ENCODE measurements at regions not wholly inside any gene's neighbourhood (a gene's known extent, or its start where the extent isn't known, plus 50 kb on each side); places are given as distances from the start of the nearest gene placed in this dataset.

GRCh38 chr2:217415316-217415715 lies 555.5 kb upstream of the TNP1 start:
- ATAC-seq (no peak), DNase-seq (no peak)
- intact Hi-C loops (cut with DNase I, micrococcal nuclease) = no loop called here

- no peak for DNase-seq
- ATAC-seq = no peak
- intact Hi-C loops (cut with DNase I, micrococcal nuclease) = no loop called here
Observed at GRCh38 chr2:217414429-217414828, 554.6 kb upstream of the TNP1 start.

GRCh38 chr2:217413193-217413592 lies 553.3 kb upstream of the TNP1 start:
- DNase-seq (no peak), ATAC-seq (no peak)
- intact Hi-C loops (cut with DNase I, micrococcal nuclease) = no loop called here

- intact Hi-C loops (cut with DNase I, micrococcal nuclease) = no loop called here
- DNase-seq (no peak), ATAC-seq (no peak)
Observed at GRCh38 chr2:217412721-217413120, 552.9 kb upstream of the TNP1 start.

DNA sequence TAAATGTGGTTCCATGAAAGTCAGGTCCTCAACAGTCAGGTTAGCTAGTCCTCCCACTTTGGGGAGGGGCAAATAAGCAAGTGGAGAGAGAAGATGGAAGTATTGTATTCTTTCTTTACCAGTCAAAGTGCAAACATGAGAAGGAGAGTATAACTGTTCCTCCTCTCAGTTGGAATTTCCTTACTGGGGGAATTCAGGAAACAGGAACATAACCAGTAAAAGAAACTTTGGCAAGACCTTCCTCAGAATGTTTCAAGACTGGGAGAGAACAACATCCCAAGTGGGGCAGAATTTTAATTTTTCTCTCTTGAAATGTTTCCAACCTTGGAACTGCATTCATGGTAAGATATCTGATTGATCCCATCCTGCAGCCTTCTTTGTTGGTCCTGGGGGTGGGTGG lies 552.4 kb upstream of the TNP1 start:
- intact Hi-C loops (cut with DNase I, micrococcal nuclease) = no loop called here
- ATAC-seq (no peak), DNase-seq (no peak)

GRCh38 chr2:217410681-217410960 lies 550.8 kb upstream of the TNP1 start:
- DNase-seq = no peak
- intact Hi-C loops (cut with DNase I, micrococcal nuclease) = no loop called here
- ATAC-seq = no peak

DNA sequence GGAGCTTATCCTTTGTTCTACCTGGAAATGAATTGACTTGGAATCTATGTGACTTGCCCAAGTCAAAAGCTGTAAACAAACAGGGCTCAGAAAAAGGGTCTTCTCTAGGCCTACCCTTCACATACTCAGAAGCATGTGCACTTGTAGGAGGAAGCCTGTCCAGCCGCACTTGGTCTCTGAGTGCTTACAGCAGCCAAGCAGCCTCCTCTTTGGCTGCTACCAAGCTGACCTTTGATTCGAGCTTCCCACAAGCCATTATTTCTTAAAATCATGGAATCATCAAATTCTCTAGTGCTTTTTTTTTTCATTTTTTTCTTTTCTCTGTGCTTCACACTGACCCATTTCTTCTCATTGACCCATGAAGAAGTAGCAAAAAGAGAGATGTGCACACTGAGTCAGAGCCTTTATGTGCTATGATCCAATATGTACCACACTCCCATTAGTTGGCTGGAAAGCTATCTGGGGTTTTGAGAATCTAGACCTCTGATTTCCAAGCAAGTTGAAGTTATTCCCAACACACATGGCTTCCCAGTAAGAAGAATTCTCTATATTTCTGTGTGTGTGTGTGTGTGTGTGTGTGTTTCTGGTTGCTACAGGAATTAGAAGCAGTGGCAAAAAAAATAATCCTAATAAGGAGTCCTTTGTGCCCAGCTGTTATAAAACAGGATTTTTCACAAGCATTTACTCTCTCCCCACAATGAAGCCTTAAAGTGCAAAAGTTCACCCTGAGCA lies 550.3 kb upstream of the TNP1 start:
- DNase-seq = no peak
- no peak for ATAC-seq
- intact Hi-C loops (cut with DNase I, micrococcal nuclease) = no loop called here

GRCh38 chr2:217407362-217407761 lies 547.5 kb upstream of the TNP1 start:
- ATAC-seq (no peak), DNase-seq (no peak)
- intact Hi-C loops (cut with DNase I, micrococcal nuclease) = no loop called here

DNA sequence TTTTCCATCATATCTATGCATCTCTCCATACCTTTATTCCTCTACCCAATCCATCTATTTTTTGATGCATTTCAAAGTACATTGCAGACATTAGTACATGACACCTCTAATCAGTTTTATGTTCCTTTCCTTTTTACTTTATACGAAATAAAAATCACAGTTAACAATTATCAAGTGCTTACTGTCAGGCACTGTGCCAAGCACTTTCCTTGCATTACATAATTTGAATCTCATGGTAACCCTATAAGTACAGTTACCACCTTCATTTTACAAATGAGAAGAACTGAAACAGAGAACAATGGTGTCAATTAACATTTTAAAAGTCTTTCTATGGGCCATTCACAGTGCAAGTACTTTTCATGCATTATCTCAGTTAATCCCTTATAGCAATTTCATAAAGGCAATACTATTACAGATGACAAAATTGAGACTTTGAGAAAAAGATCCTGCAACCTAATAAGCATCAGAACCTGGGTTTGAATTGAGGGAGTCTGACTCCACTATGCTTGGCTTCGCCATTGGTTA lies 544.4 kb upstream of the TNP1 start:
- intact Hi-C loops (cut with DNase I, micrococcal nuclease) = no loop called here
- DNase-seq (no peak), ATAC-seq (no peak)

DNA sequence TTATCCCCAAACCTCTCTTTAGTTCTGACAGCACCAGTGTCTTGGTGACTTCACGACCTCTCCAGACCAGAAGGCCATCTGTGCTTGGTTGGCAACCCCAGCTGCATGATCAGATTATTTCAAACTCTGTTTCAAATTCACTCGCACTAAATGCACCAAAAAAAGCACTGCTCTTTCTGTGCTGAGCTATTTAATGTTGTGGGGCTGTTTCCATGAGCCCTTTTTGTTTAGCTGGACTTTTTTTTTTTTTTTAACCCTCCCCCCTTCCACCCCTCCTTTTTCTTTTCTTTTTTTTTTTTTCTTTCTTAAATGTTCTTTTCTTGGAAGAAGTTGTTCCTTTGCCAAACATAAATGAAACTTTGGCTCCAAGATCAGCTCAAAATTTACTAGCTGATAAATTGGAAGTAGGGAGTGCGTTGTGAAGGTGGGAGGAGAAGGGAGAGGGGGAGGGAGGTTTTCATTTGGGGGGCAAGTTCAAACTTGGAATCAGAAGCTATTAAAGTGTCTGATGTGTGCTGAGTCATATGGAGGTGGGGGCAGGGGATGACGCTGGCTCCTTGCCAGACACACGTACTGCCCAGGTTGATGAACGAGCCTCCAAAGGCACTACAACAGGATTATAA lies 543.0 kb upstream of the TNP1 start:
- ATAC-seq (no peak), DNase-seq (peak; percentile 16 to 40)
- intact Hi-C loops (cut with DNase I, micrococcal nuclease) = no loop called here

DNA sequence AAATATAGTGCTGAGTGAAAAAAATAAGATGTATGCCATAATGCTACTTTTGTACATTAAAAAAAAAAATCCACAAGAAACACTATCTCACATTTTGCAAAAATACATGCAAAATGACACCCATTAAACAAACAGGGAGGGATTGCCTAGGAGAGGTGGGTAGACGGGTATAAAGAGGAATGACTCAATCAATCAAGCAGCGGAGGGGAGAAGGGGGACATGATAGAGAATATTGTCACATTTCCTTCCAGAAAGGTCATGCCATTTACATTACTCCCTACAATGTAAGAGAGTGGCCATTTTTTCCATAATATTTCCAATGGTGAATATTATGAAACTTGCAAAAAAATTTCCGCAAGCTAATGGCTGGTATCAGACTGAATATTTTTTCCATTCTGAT lies 542.3 kb upstream of the TNP1 start:
- intact Hi-C loops (cut with DNase I, micrococcal nuclease) = no loop called here
- DNase-seq = no peak
- no peak for ATAC-seq

DNA sequence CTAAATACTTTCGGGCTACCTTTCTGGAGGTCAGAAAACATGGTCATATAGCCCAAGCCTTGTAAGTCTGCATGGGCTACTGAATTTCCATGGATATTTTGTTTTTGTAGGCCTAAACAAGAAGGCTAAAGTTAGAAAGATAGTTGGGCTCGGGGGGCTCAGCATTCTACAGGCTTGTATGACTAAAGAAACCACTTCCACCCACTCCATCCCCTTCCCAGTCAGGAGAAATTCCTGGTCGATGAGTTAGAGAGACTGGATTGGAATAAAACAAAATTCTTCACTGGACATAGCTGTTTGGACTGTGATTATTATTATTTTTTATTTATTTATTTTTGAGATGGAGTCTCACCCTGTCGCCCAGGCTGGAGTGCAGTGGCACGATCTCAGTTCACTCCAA lies 539.4 kb upstream of the TNP1 start:
- DNase-seq = no peak
- no peak for ATAC-seq
- intact Hi-C loops (cut with DNase I, micrococcal nuclease) = no loop called here

DNA sequence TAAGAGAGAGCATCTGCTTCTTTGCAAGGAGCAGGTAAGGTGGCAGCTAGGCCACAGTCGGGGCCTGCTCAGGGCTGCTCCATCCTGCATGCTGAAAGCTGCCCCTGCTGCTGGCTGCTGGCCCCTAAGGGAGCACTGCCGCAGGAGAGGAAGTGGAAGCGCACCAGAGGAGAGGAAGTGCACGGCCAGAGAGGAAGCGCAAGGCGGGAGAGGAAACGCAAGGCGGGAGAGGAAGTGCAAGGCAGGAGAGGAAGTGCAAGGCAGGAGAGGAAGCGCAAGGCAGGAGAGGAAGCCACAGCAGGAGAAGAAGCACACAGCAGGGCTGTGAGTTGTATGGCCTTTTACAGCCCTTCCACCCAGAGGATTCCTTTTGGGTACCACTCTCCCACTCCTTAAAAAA lies 539.0 kb upstream of the TNP1 start:
- intact Hi-C loops (cut with DNase I, micrococcal nuclease) = no loop called here
- no peak for ATAC-seq
- no peak for DNase-seq

DNA sequence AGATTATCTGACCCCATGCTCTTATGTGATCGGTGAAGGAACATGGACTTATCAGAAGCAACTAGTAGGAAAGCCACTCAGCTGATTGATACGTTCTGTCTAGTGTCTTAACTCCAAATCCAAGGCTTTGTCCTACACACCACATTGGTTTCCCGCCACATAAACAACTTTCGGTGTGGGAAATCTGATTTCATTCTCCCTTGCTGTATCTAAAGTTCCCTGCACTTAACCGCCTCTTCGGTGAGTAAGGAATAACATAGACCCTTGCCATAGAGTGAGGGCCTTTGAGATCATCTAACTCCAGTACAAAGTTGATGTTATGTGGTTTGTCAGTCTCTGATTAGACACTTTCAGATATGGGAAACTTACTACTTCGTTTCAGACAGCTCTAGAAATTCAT lies 538.2 kb upstream of the TNP1 start:
- no peak for DNase-seq
- intact Hi-C loops (cut with DNase I, micrococcal nuclease) = no loop called here
- no peak for ATAC-seq

- intact Hi-C loops (cut with DNase I, micrococcal nuclease) = no loop called here
- ATAC-seq (no peak), DNase-seq (no peak)
Observed at GRCh38 chr2:217396586-217396985, 536.7 kb upstream of the TNP1 start.

GRCh38 chr2:217396165-217396564 lies 536.3 kb upstream of the TNP1 start:
- intact Hi-C loops (cut with DNase I, micrococcal nuclease) = no loop called here
- no peak for ATAC-seq
- DNase-seq = no peak

GRCh38 chr2:217394510-217395351 lies 534.9 kb upstream of the TNP1 start:
- intact Hi-C loops (cut with DNase I, micrococcal nuclease) = no loop called here
- ATAC-seq (no peak), DNase-seq (no peak)

- ATAC-seq (peak; percentile 23), DNase-seq (peak; percentile 13 to 64)
- intact Hi-C loops (cut with DNase I, micrococcal nuclease) = no loop called here
Observed at GRCh38 chr2:217393585-217394032, 533.7 kb upstream of the TNP1 start.

- ATAC-seq (no peak), DNase-seq (no peak)
- intact Hi-C loops (cut with DNase I, micrococcal nuclease) = no loop called here
Observed at GRCh38 chr2:217392930-217393584, 533.2 kb upstream of the TNP1 start.

Data from left colon (tissue), 2 donors.